GM19043 (cell line): ENCODE measurements at regions not wholly inside any gene's neighbourhood (a gene's known extent, or its start where the extent isn't known, plus 50 kb on each side); places are given as distances from the start of the nearest gene placed in this dataset.

Experiments
- ATAC-seq: cut with Tn5 transposase; IDR thresholded peaks from one replicate; pipeline ENCODE4 v1.9.1; 2021; ENCODE audit warnings: low read depth; ENCODE audit not compliant: unreplicated experiment

DNA sequence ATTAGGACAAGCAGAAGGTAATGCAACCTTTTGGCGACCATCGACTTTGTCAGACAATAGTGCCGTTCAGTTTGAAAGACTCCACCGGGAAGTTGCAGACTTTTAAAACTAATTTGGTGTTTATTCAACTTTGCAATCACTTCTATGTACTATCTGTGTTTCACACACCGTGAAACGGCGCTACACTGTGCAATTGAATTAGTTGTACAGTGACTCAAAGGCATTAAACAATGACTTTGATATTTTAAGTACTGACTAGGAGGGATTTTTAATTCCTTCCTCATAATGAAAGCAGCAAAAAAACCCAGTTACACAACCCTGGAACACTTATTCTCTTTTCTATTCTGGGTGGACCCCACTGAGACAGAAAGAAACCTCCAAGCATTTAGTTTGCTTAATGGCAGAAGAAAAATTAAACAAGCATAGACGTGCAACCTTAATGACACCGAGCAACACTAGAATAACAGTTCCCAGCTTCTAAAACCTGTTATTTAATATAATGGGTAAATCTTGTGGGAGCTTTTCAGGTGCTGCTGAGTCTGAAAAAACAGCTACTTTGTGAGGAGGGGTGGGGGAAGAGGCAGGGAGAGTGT lies 176.8 kb downstream of the LMO4 start:
- ATAC-seq = no peak

DNA sequence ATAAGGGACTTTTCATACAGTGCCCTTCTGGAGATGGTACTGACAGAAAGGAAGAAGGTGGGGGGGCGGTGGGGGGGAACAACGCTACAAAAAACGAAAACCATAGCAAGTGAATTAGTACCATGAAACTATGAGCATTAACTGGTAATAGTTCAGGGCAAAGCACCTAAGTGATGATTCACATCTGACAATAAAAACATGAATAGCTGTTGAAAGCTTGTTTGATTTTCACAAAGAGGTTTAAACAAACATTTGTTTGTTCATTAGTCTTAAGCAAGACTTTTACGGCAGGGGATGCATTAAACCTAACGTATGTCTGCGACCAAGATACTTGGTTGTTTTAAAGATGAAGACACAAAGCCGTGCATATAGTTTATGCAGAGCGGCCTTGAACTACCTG lies 177.5 kb downstream of the LMO4 start:
- no peak for ATAC-seq

DNA sequence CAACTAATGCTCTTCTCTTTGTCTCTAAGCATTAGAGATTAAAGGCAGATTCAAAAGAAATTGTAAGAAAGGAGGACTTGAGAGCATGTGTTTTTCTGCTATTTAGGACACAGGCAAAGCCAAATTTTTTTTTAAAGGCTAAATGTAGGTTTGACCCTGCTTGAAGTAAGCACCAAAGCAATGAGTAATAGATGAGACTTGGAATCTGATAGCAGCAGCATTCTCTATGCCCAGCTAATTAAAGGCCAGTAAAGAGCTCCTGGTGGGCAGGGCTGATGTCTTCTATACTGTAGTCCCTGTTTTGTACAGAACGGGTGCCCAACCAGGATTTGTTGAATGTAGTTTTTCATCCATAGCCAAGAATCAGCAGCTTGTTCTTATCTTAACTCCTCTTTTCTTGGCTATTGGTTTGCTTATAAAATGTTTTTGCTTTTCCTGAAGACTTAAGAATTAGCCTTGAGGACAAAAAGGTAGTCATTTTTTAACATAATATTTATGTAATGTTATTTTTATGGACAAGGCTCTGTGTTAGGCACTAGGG lies 179.6 kb downstream of the LMO4 start:
- ATAC-seq = no peak

DNA sequence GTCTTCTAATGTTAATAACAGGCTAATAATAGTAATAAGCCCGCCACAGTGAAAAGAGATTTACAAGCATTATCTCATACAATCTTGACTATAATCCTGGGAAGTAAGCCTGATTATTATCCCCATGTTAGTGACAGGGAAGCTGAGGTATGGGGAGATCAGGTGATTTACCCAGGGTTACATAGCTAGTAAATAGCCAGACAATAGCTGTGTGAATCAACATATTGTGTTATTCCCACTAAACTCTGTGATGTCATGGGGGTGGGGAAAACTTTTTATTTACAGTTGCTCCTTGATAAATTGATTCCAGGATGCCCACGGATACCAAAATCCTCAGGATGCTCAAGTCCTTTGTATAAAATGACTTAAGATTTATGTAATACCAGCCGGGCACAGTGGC lies 181.9 kb downstream of the LMO4 start:
- ATAC-seq = no peak

DNA sequence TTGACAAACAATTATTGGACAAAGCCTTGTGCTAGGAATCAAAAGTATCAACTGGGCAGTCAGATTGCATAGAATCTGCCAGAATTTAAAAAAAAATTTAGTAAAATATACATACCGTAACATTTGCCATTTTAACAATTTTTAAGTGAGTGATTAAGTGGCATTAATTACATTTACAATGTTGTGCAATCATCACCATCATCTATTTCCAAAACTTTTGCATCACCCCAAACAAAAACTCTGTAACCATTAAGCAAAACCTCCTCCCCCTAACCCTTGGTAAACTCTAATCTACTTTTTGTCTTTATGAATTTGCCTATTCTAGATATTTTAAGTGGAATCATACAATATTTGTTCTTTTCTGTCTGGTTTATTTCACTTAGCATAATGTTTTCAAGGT lies 182.8 kb downstream of the LMO4 start:
- ATAC-seq = no peak

DNA sequence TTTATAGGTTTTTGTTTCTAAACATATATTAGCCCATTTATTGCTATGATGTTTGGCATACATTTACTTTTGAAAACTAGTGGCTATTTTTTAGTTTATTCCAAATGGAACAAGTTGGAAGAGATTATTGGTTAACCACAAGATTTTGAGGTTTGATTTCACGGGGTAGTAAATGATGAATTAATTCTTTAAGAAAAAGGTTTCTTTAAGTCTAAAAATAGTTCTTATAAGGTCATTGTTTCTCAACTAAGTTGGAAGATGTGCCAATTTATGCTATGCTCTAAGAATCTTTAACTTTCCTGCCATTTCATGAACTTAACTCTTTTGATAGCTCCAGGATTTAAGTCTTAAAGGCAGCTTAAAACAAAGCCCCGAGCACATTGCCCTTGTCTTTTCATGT lies 183.8 kb downstream of the LMO4 start:
- ATAC-seq = no peak

DNA sequence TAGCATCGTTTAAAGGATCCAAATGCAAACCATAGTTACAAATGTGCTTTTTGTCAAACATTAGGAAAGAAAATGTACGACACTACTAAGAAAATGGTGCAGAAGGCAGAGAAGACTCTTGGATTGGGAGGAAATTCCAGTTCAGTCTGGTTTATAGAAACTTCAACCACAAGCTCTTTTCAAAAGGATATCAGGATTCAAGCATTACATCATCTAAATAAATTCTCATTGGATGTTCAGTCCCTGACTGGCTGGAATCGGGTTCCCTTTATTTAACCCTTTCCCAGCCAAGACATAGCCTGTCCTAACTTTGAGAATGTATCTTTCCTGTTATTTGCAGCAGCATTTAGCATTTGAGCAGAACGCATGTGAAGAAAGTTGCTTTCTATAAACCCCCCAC lies 184.6 kb downstream of the LMO4 start:
- ATAC-seq = no peak

DNA sequence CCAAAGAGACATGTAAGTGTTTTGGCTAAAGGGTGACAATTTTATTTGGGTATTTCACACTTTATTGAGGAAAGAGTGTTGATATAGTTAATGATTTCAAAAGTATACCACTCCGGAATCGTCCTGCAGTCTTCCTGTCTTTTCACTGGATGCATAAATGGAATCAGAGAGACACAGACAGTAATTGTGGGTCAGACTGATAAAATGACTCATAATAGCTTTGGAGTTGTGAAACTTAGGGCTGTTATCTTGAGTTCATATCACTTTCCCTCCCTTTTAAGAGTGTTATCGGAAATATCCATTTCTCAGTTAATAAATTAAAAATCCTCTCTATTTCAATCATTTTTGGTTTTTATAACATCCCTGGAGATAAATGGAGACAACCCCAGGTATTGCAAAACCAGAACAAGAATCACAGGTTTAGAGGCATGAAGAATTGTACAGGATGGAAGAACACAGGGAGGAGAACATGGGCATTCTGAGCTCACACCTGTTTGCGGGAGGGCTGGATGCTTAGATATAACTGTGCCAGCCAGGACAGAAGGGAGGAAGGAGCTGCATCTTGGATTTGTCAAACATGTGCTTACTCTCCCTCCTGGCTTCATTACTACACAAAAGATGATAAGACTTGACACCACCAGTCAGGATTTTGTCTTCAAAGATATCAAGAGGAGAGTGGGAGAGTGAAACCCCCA lies 185.4 kb downstream of the LMO4 start:
- ATAC-seq = no peak

DNA sequence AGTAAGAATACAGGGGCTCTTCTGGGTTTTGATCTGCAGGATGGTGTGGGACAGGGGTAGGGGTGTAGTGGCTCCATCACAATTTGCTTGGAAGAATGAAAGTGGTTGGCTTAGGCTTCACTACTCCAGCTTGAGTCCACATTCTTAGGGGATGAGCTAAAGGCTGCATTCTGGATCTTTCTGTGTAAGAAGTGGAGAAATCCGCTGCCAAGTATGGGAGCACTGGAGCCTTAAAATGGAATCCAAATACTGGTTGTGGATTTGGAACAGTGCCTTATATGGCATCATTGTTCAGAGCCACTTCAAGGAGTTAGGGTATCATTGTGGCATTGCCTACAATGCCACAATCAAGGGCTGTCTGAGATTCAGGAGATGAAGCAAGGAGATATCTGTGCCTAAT lies 187.1 kb downstream of the LMO4 start:
- ATAC-seq = no peak

DNA sequence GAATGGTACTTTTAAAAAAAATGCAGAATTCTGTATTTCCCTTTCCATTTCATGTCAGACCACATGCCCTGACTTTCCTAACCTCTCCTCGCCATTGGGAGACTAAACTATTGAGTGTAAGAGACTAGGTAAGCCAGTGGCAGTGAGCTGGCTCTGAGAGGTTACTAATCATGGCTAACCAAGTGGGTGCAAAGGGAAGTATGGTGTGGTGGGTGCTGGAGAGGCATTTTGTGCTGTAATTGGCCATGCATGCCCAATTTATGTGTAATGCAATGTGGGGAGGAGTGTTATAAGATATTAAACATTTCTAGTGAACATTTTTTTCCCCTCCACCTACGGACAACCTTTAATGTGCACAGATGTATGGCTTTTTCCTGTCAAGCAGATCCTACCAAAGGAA lies 190.1 kb downstream of the LMO4 start:
- no peak for ATAC-seq

DNA sequence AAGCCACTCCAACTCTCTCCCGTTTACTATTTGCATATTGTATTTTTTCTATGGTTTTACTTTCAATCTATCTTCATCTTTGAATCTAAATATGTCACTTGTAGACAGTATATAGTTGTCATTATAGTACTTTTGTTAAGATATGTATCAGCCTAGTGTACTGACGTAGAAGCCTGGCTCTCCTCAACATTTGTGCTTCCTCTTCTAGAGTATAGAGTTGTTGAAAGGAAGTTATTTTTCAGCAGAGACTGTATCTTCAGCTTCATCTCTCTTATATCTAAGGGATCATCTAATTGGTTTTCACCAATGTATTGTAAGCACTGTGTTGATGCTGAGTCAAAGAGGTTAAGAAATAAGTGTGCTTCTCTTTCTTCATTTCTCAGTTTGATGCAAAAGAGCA lies 192.8 kb downstream of the LMO4 start:
- ATAC-seq = no peak

DNA sequence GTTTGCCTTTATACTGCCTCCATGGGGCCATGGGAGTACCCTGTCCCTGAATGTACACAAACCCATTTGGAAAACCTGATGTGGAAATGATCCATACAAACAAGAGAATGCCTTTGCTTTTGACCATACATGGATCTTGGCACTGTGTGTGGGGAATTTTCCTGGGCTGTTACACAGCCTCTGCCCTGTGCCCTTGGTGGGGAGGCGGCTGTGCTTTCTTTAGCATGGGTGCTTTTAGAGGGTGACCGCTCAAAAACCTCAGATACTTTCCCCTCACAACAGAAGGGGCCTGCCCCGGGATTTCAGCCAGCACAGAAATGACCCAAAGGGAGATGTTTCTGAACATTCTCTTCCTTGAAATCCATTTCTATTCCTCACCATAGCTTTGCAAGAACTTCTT lies 194.8 kb downstream of the LMO4 start:
- ATAC-seq = no peak

DNA sequence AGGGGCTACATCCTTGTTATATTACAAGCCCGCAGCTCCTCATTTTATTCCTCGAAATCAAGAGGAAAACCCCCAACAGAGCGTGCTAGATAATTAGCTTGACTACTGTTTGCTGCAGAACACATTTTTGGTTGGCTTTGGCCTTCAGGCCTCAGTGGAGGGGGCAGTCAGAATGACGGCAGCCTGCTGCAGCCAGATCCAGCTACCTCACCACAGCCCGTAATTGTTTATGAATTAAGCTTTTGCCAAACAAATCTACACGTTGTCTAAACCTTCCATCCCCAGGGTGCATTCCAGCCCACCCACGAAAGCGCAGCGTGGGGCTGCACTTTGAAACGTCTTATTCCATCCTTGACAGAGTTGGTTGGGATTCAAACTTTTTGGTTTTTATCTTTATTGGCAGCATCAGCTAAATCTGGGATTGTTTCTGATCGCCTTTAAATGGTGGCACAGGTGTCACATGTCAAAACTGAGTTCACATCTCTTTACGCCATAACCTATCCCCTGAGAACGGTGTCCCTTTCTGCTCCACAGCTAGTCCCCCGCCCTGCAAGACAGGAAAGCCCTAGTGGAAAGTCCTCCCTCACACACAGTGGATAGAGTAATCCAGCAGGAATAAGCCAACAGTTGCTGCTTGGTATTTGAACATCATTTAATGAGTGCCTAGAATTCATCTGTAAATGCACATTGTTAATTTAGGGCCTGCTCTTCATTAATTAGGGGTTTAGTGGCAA lies 195.5 kb downstream of the LMO4 start:
- ATAC-seq = no peak

DNA sequence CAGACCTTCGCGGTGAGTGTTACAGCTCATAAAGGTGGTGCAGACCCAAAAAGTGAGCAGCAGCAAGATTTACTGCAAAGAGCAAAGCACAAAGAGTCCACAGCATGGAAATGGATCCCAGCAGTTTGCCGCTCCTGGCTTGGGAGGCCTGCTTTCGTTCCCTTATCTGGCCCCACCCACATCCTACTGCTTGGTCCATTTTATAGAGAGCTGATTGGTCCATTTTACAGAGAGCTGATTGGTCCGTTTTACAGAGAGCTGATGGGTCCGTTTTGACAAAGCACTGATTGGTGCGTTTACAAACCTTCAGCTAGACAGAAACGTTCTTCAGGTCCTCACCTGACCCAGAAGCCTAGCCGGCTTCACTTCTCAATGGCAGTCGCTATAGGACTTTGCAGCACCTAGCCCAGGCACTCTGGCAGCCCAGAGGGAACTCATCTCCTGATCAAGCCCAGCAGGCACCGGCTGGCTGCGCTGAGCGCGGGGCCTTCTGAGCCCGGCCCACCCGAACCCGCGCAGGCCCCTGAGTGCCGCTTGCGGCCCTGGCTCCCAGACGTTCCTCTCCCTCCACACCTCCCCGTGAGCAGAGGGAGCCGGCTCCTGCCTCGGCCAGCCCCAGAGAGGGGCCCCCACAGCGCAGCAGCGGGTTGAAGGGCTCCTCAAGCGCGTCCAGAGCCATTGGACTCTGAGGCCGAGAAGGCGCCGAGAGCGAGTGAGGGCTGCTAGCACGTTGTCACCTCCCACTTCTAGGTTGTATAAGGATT lies 200.3 kb downstream of the LMO4 start:
- no peak for ATAC-seq

DNA sequence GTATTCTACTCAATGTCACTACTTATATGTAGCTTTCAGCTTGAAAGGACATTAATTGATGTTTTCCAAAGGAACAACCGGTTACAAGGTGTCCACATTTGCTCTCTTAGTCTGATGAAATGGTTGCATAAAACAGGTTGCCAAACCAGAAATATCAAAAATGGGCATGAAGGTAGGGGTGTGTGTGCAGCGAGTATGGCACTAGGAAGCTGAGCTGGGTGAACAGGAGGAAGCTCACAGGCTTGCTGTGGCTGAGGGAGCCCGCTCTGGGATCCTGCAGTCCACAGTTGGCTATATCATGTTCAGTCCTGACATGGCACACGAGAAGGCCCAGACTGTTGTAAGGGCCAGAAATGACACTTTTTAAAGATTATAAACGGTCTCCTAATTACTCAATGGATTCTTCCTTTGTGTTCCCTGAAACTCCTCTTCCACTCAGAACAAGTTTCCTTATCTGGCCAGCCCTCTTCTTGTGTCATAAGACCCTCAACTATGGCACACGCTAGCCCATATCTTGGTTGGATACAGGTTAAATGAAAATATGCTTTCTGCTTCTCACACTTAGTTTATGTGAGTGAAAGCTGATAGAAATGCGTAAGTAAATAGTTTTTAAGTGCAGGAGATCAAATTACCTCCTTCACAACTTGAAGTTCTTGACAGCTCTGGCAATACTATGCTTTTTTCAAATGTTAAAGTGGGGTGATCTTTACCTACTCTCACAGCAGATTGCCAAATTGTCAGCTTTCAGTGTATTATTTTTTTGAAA lies 201.5 kb downstream of the LMO4 start:
- ATAC-seq = no peak

DNA sequence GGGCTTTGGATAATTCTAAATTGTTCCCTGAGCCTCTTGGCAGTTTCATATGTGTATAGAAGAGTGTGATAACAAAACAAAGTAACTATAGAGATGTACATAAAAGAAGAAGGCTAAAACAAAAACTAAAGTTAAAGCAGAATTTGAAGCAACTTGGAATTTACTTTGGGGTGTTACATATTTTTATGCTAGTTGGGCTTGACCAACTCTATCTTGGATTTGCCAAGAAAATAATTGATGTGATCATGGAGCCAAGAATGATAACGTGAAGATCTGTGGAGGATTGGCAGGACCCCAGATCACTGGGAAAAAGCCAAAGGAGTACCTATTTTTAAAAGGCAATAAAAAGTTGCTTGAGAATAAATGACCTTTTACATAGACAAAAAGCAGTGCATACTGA lies 206.9 kb downstream of the LMO4 start:
- no peak for ATAC-seq

DNA sequence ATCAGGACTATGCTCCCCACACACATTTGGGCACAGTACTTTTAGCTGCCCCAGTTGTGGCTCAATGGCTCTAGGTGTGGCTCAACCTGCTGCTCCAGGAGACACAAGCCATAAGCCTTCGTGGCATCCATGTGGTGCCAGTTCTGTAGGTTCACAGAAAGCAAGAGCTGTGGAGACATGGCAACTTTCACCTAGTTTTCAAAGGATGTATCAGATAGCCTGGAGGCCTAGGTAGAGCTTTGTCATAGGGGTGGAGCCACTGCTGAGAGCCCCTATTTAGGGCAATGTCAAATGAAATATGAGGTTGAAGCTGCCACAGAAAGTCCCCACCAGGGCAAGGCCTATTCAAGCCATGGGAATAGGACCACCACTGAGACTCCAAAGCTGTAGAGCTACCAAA lies 210.5 kb downstream of the LMO4 start:
- no peak for ATAC-seq

DNA sequence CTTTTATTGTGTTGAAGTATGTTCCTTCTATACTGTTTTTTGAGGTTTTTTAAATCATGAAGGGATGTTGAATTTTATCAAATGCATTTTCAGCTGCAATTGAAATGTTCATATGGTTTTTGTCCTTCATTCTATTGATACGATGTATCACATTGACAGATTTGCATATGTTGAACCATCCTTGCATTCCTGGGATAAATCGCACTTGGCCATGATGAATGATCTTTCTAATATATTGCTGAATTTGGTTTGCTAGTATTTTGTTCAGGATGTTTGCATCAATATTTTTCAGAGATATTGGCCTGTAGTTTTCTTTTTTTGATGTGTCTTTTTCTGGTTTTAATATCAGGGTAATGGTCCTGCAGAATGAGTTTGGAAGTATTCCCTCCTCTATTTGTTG lies 214.0 kb downstream of the LMO4 start:
- no peak for ATAC-seq

DNA sequence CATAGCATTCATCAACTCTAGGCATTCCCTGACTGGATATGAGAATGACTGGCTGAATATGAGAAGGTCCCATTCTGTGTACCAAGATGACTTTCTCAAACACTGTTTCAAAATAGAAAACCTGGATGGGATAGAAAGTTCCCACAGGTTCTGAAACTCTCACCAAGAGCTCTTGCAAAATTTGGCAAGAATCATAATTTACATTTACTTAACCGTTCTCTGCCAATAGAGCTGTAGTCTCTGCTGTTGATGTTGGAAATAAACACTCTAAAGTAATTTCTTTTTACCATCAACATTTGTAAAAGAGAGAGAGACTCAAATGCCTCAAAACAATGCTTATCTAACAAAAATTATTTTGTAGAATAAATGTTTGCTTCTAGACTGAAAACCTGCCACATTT lies 221.1 kb downstream of the LMO4 start:
- no peak for ATAC-seq

DNA sequence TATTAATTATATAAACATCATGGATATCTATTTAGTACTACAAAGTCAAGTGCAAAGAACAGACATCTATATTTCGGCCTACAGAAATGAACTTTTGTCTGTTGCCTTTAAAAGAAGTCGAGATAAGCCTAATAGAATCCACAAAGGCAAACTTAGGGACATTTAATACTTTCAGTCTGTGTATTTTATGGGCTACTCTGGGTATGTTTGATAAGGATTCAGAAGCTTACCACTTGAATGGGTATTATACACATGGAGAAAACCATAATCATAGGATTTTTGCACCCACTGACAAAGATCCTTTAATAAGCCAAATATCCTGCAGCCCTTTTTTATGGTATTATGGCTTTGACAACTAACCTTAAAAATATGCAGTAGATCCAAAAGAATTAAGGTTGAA lies 224.8 kb downstream of the LMO4 start:
- no peak for ATAC-seq
